Mesendoderm (in vitro differentiated cells): ENCODE measurements at regions not wholly inside any gene's neighbourhood (a gene's known extent, or its start where the extent isn't known, plus 50 kb on each side); places are given as distances from the start of the nearest gene placed in this dataset.

Source experiments
- DNase-seq: peaks from one replicate; pipeline ENCODE4 v3.0.0; 2013
- H2AK5ac ChIP-seq: 2 replicates; pipeline ENCODE4 v1.6.1; 2013; ENCODE audit warnings: low read length, inconsistent platforms
- H2BK120ac ChIP-seq: 2 replicates; pipeline ENCODE4 v1.6.1; 2013; ENCODE audit warnings: low read depth, mild to moderate bottlenecking, low read length, moderate library complexity, mixed read lengths
- H2BK15ac ChIP-seq: replicated peaks from 2 replicates; pipeline ENCODE4 v1.6.1; 2013; ENCODE audit warnings: low read depth, mild to moderate bottlenecking, moderate library complexity
- H2BK5ac ChIP-seq: 2 replicates; pipeline ENCODE4 v1.6.1; 2013; ENCODE audit warnings: low read length, inconsistent platforms
- H3K18ac ChIP-seq: 2 replicates; pipeline ENCODE4 v1.6.1; 2013; ENCODE audit warnings: mild to moderate bottlenecking, low read length, mixed read lengths
- H3K23ac ChIP-seq: one replicate; pipeline ENCODE4 v1.6.1; 2013; ENCODE audit warnings: low read length
- H3K27ac ChIP-seq: 2 replicates; pipeline ENCODE4 v1.5.1; 2013; ENCODE audit warnings: low read depth, mild to moderate bottlenecking, inconsistent platforms, low read length, moderate library complexity
- H3K27me3 ChIP-seq: 2 replicates; pipeline ENCODE4 v1.6.1; 2013; ENCODE audit warnings: low read length, control low read depth, mild to moderate bottlenecking, inconsistent platforms; ENCODE audit not compliant: insufficient read depth, poor library complexity
- H3K36me3 ChIP-seq: 2 replicates; pipeline ENCODE4 v1.6.1; 2013; ENCODE audit warnings: low read length, inconsistent platforms; ENCODE audit not compliant: control insufficient read depth, insufficient read depth
- H3K4ac ChIP-seq: one replicate; pipeline ENCODE4 v1.6.1; 2013; ENCODE audit warnings: low read depth, mild to moderate bottlenecking, low read length, moderate library complexity
- H3K4me1 ChIP-seq: 2 replicates; pipeline ENCODE4 v1.6.1; 2013; ENCODE audit warnings: low read depth, low read length, inconsistent platforms; ENCODE audit not compliant: control insufficient read depth
- H3K4me2 ChIP-seq: 2 replicates; pipeline ENCODE4 v1.6.1; 2013; ENCODE audit warnings: low read length
- H3K4me3 ChIP-seq: 2 replicates; pipeline ENCODE4 v1.5.1; 2013; ENCODE audit warnings: mild to moderate bottlenecking, low read length
- H3K56ac ChIP-seq: one replicate; pipeline ENCODE4 v1.6.1; 2013; ENCODE audit warnings: low read length
- H3K79me1 ChIP-seq: 2 replicates; pipeline ENCODE4 v1.6.1; 2013; ENCODE audit warnings: low read length, inconsistent platforms
- H3K79me2 ChIP-seq: 2 replicates; pipeline ENCODE4 v1.6.1; 2013; ENCODE audit warnings: mild to moderate bottlenecking, low read length; ENCODE audit not compliant: control insufficient read depth, insufficient read depth
- H3K9ac ChIP-seq: 2 replicates; pipeline ENCODE4 v1.6.1; 2013; ENCODE audit warnings: low read length, inconsistent platforms
- H4K5ac ChIP-seq: one replicate; pipeline ENCODE4 v1.6.1; 2013; ENCODE audit warnings: low read length
- H4K8ac ChIP-seq: one replicate; pipeline ENCODE4 v1.6.1; 2013; ENCODE audit warnings: low read depth, mild to moderate bottlenecking, control low read depth, low read length, moderate library complexity
- WGBS: extraction: QIAGEN DNeasy Blood & Tissue Kit; methylation state at CpG from one replicate; pipeline ENCODE4 v1.1.7; 2013; ENCODE audit warnings: low lambda C conversion rate, missing lambda C conversion rate; ENCODE audit not compliant: insufficient coverage; ENCODE audit errors: extremely low coverage; 5-methylcytosine and 5-hydroxymethylcytosine counted together

- Histone ChIP-seq H3K23ac (no peak overlapping the region), H2BK120ac (no peak overlapping the region), H3K79me1 (no peaks in the 10 kb centered on the region), H3K27ac (no peak overlapping the region), H3K4me2 (no peak overlapping the region), H3K4me1 (no peaks in the 10 kb centered on the region), H4K8ac (no peak overlapping the region), H3K4me3 (no peak overlapping the region), H3K27me3 (no peaks in the 10 kb centered on the region), H2AK5ac (no peak overlapping the region), H3K9ac (no peak overlapping the region), H3K79me2 (no peaks in the 10 kb centered on the region), H3K36me3 (no peaks in the 10 kb centered on the region), H3K56ac (no peak overlapping the region), H4K5ac (no peak overlapping the region), H2BK5ac (no peak overlapping the region), H3K4ac (no peak overlapping the region), H2BK15ac (no peak overlapping the region), H3K18ac (no peak overlapping the region)
- WGBS = no CpG with 5 or more reads among the region's 4 CpGs
- DNase-seq = no peak
Measured at GRCh38 chr2:172205292-172205691, 102.6 kb upstream of the DLX2 start.

GRCh38 chr2:172207911-172208310 is 105.2 kb upstream of the DLX2 start:
- Histone ChIP-seq H3K79me1 (no peaks in the 10 kb centered on the region), H3K4me2 (no peak overlapping the region), H3K27me3 (no peaks in the 10 kb centered on the region), H3K4me3 (no peak overlapping the region), H3K18ac (no peak overlapping the region), H2BK120ac (no peak overlapping the region), H3K9ac (no peak overlapping the region), H3K4ac (no peak overlapping the region), H3K23ac (no peak overlapping the region), H3K27ac (no peak overlapping the region), H4K5ac (no peak overlapping the region), H2BK15ac (no peak overlapping the region), H3K4me1 (no peaks in the 10 kb centered on the region), H3K56ac (no peak overlapping the region), H3K36me3 (no peaks in the 10 kb centered on the region), H2AK5ac (no peak overlapping the region), H4K8ac (no peak overlapping the region), H3K79me2 (no peaks in the 10 kb centered on the region), H2BK5ac (no peak overlapping the region)
- DNase-seq = no peak
- WGBS = no CpG with 5 or more reads among the region's 5 CpGs

DNA sequence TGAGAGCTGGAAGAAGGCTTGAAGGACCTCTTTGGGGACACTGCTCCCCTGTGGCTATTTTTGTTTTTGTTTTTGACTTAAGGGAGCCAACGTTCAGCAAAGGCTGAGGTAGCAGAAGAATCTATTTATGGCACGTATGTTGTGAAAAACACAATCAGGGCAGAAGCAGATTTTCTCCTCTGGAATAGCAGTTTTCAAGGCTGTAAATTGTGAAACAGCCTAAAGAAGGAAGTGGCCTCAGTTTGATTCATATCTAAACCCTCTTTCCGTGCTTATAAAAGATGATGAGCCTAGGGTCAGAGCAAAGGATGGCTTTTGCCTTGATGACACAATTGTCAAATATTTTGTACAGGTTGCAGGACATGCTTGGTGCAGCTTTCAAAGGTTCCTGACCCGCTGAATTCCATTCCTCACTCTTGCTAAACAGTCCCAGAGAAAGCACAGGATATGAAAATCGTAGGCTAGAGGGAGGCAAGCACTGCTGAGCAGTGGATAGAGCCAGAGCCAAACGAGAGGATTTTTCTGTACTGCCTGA is 106.2 kb upstream of the DLX2 start:
- H3K4me2 ChIP-seq = no peak overlapping the region
- no peak overlapping the region for H3K23ac ChIP-seq
- no peaks in the 10 kb centered on the region for H3K27me3 ChIP-seq
- no peaks in the 10 kb centered on the region for H3K36me3 ChIP-seq
- H3K79me1 ChIP-seq = no peaks in the 10 kb centered on the region
- H3K79me2 ChIP-seq = no peaks in the 10 kb centered on the region
- no peak overlapping the region for H4K5ac ChIP-seq
- H2BK15ac ChIP-seq = no peak overlapping the region
- no peak overlapping the region for H2BK5ac ChIP-seq
- H3K56ac ChIP-seq = no peak overlapping the region
- H3K4ac ChIP-seq = no peak overlapping the region
- H3K9ac ChIP-seq = no peak overlapping the region
- no peak for DNase-seq
- no peak overlapping the region for H2AK5ac ChIP-seq
- no peaks in the 10 kb centered on the region for H3K4me1 ChIP-seq
- no peak overlapping the region for H3K4me3 ChIP-seq
- H3K18ac ChIP-seq = no peak overlapping the region
- no peak overlapping the region for H3K27ac ChIP-seq
- no peak overlapping the region for H4K8ac ChIP-seq
- H2BK120ac ChIP-seq = no peak overlapping the region
- WGBS = no CpG with 5 or more reads among the region's 6 CpGs

GRCh38 chr2:172210599-172210998 is 107.9 kb upstream of the DLX2 start:
- Histone ChIP-seq H3K36me3 (no peaks in the 10 kb centered on the region), H4K8ac (no peak overlapping the region), H2BK15ac (no peak overlapping the region), H3K79me1 (no peaks in the 10 kb centered on the region), H4K5ac (no peak overlapping the region), H3K56ac (no peak overlapping the region), H3K23ac (no peak overlapping the region), H3K79me2 (no peaks in the 10 kb centered on the region), H2BK5ac (no peak overlapping the region), H3K27ac (no peak overlapping the region), H3K4me2 (no peak overlapping the region), H3K4ac (no peak overlapping the region), H2BK120ac (no peak overlapping the region), H3K9ac (no peak overlapping the region), H2AK5ac (no peak overlapping the region), H3K27me3 (no peaks in the 10 kb centered on the region), H3K4me3 (no peak overlapping the region), H3K18ac (no peak overlapping the region), H3K4me1 (no peaks in the 10 kb centered on the region)
- DNase-seq = no peak

DNA sequence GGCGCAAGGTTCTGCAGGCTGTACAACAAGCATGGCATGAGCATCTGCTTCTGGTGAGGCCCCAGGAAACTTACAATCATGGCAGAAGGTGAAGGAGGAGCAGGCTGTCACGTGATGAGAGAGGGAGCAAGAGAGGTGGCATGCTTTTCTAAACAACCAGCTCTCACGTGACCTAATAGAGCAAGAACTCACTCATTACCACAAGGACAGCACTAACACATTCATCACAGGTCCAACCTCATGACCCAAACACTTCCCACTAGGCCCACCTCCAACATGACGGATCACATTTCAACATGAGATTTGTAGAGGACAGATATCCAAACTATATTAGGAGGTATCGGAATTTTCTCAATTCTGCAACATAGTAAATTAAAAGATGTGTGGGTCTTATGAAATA is 108.8 kb upstream of the DLX2 start:
- Histone ChIP-seq H3K56ac (no peak overlapping the region), H4K5ac (no peak overlapping the region), H2BK120ac (no peak overlapping the region), H4K8ac (no peak overlapping the region), H3K9ac (no peak overlapping the region), H3K4me3 (no peak overlapping the region), H3K18ac (no peak overlapping the region), H2BK5ac (no peak overlapping the region), H3K36me3 (no peaks in the 10 kb centered on the region), H2BK15ac (no peak overlapping the region), H3K4me1 (no peaks in the 10 kb centered on the region), H3K27ac (no peak overlapping the region), H3K27me3 (no peaks in the 10 kb centered on the region), H3K4me2 (no peak overlapping the region), H3K23ac (no peak overlapping the region), H3K4ac (no peak overlapping the region), H3K79me1 (no peaks in the 10 kb centered on the region), H2AK5ac (no peak overlapping the region), H3K79me2 (no peaks in the 10 kb centered on the region)
- no peak for DNase-seq
- WGBS = no CpG with 5 or more reads among the region's 5 CpGs

DNA sequence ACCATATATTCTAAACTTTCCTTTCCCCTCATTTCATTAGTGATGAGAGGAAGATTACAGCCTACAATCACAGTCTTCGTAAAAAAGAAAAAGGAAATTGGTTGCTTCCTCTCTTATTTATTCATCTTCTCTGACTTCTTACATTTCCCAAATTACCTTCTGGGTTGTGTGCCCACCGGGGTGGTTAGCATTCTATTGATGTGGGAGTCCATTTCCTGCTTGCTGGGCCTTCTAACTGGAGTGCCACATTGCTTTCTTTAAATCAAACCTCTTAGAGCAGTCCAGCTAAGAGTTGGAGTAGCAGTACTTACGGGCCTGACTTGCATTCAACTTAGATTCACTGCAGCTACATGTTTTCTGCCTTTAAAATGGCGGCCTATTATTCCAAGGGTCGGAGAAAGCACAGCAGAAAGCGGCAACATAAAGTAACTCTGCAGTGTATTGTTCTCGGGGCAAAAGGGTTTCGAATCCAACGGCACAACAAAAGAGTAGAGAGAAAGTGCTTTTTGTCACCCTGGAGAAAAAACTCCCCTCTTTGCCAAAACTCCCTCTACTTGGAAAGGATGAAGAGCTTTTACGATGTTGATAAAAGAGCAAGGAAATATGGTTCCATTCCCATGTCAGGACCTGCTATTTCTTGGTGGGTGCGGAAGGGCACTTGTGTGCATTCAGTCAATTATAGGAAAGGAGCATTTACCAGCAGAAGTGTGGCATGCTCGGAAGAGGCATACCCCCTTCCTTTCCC is 110.6 kb upstream of the DLX2 start:
- Histone ChIP-seq H3K79me2 (no peaks in the 10 kb centered on the region), H3K56ac (no peak overlapping the region), H3K18ac (no peak overlapping the region), H3K4me1 (no peaks in the 10 kb centered on the region), H4K5ac (no peak overlapping the region), H2AK5ac (no peak overlapping the region), H2BK15ac (no peak overlapping the region), H3K27ac (no peak overlapping the region), H2BK5ac (no peak overlapping the region), H3K9ac (no peak overlapping the region), H3K36me3 (no peaks in the 10 kb centered on the region), H3K4me2 (no peak overlapping the region), H2BK120ac (no peak overlapping the region), H4K8ac (no peak overlapping the region), H3K4ac (no peak overlapping the region), H3K79me1 (no peaks in the 10 kb centered on the region), H3K4me3 (no peak overlapping the region), H3K23ac (no peak overlapping the region), H3K27me3 (no peaks in the 10 kb centered on the region)
- no CpG with 5 or more reads among the region's 12 CpGs for WGBS
- no peak for DNase-seq
